Neural cell (in vitro differentiated cells): ENCODE measurements at regions not wholly inside any gene's neighbourhood (a gene's known extent, or its start where the extent isn't known, plus 50 kb on each side); places are given as distances from the start of the nearest gene placed in this dataset.

Source experiments
- CTCF ChIP-seq: fragments of 450-650 bp; IDR thresholded peaks from 2 replicates; pipeline ENCODE4 v1.5.1; 2014; ENCODE audit warnings: antibody characterized with exemption, mild to moderate bottlenecking, moderate library complexity; ENCODE audit not compliant: poor library complexity, severe bottlenecking
- EP300 ChIP-seq: fragments of 450-650 bp; conservative IDR thresholded peaks from 2 replicates; pipeline ENCODE4 v1.6.1; 2014; ENCODE audit warnings: antibody characterized with exemption, mild to moderate bottlenecking, moderate library complexity; ENCODE audit not compliant: poor library complexity, severe bottlenecking
- EZH2 ChIP-seq: fragments of 200-600, 300-800 bp; shearing (Covaris generic), sonication (generic); IDR thresholded peaks from 2 replicates; pipeline ENCODE4 v1.6.1; 2014; ENCODE audit warnings: antibody characterized with exemption, low read length, borderline replicate concordance, mild to moderate bottlenecking; ENCODE audit not compliant: insufficient read depth, poor library complexity, severe bottlenecking
- MXI1 ChIP-seq: fragments of 450-650 bp; conservative IDR thresholded peaks from 2 replicates; pipeline ENCODE4 v1.6.1; 2014; ENCODE audit warnings: antibody characterized with exemption, mild to moderate bottlenecking; ENCODE audit not compliant: poor library complexity, severe bottlenecking
- POLR2AphosphoS5 ChIP-seq: IDR thresholded peaks from 2 replicates; pipeline ENCODE4 v1.6.1; 2012
- RAD21 ChIP-seq: fragments of 450-650 bp; conservative IDR thresholded peaks from 2 replicates; pipeline ENCODE4 v1.6.1; 2014; ENCODE audit warnings: antibody characterized with exemption, mild to moderate bottlenecking, moderate library complexity
- REST ChIP-seq: IDR thresholded peaks from 2 replicates; pipeline ENCODE4 v1.6.1; 2012; ENCODE audit warnings: borderline replicate concordance
- SMC3 ChIP-seq: fragments of 450-650 bp; conservative IDR thresholded peaks from 2 replicates; pipeline ENCODE4 v1.6.1; 2014; ENCODE audit warnings: antibody characterized with exemption, mild to moderate bottlenecking, moderate library complexity; ENCODE audit not compliant: poor library complexity
- TAF1 ChIP-seq: IDR thresholded peaks from 2 replicates; pipeline ENCODE4 v1.6.1; 2012; ENCODE audit warnings: low read depth

GRCh38 chr21:27803571-27803970 lies 836.7 kb upstream of the ADAMTS5 start:
- TF ChIP-seq SMC3 (no peak), POLR2AphosphoS5 (no peak), MXI1 (no peak), EZH2 (no peak), CTCF (no peak), TAF1 (no peak), REST (no peak), RAD21 (no peak), EP300 (no peak)
